ENCODE measurements at regions not wholly inside any gene's neighbourhood (a gene's known extent, or its start where the extent isn't known, plus 50 kb on each side); places are given as distances from the start of the nearest gene placed in this dataset.

GRCh38 chr2:237150186-237150585 lies 64.5 kb downstream of the COPS8 start:
- Mint-ChIP-seq H3K27ac (no peak overlapping the region), H3K9me3 (peaks cover 23% of the 10 kb centered on the region), H3K27me3 (peaks cover 3% of the 10 kb centered on the region), H3K36me3 (ENCODE audit: low read depth) (peaks cover 2% of the 10 kb centered on the region), H3K4me1 (no peaks in the 10 kb centered on the region), H3K4me3 (no peak overlapping the region)
- ATAC-seq (ENCODE audit: low read depth) (no peak), DNase-seq (no peak)
- no peak for TF ChIP-seq CTCF (IDR thresholded peaks at IDR 0.05)
- intact Hi-C loops (cut with micrococcal nuclease), result no loop called here
- CTCF ChIA-PET, result no interaction called here
- POLR2A ChIA-PET, result no interaction called here

GRCh38 chr2:237150831-237151375 lies 65.2 kb downstream of the COPS8 start:
- no peak overlapping the region for H3K27ac Mint-ChIP-seq
- peaks cover 4% of the 10 kb centered on the region for H3K27me3 Mint-ChIP-seq
- ChIA-PET POLR2A (no interaction called here), CTCF (no interaction called here)
- intact Hi-C loops (cut with micrococcal nuclease), result no loop called here
- peaks cover 19% of the 10 kb centered on the region for H3K9me3 Mint-ChIP-seq
- H3K4me1 Mint-ChIP-seq, result no peaks in the 10 kb centered on the region
- H3K4me3 Mint-ChIP-seq, result no peak overlapping the region
- TF ChIP-seq CTCF (IDR thresholded peaks at IDR 0.05), result no peak
- ATAC-seq (ENCODE audit: low read depth) (no peak), DNase-seq (no peak)
- H3K36me3 Mint-ChIP-seq (ENCODE audit: low read depth), result peaks cover under 1% of the 10 kb centered on the region

GRCh38 chr2:237152361-237152760 lies 66.7 kb downstream of the COPS8 start:
- ATAC-seq (ENCODE audit: low read depth) (no peak), DNase-seq (no peak)
- Mint-ChIP-seq H3K4me3 (no peak overlapping the region), H3K4me1 (no peaks in the 10 kb centered on the region), H3K27me3 (peaks cover 4% of the 10 kb centered on the region), H3K36me3 (ENCODE audit: low read depth) (no peaks in the 10 kb centered on the region), H3K9me3 (peaks cover 7% of the 10 kb centered on the region), H3K27ac (no peak overlapping the region)
- TF ChIP-seq CTCF (IDR thresholded peaks at IDR 0.05), result no peak
- ChIA-PET POLR2A (no interaction called here), CTCF (no interaction called here)
- intact Hi-C loops (cut with micrococcal nuclease), result no loop called here

- no peak overlapping the region for H3K27ac Mint-ChIP-seq
- intact Hi-C loops (cut with micrococcal nuclease), result no loop called here
- no peaks in the 10 kb centered on the region for H3K4me1 Mint-ChIP-seq
- no peak overlapping the region for H3K4me3 Mint-ChIP-seq
- ATAC-seq (ENCODE audit: low read depth), result no peak
- H3K36me3 Mint-ChIP-seq (ENCODE audit: low read depth), result no peaks in the 10 kb centered on the region
- TF ChIP-seq CTCF (IDR thresholded peaks at IDR 0.05), result no peak
- ChIA-PET POLR2A (no interaction called here), CTCF (interaction anchor here (2.6 kb wide), 1 partner anchor 419 kb away, joined by 22 read pairs; no protein-coding TSS in a partner anchor)
- H3K9me3 Mint-ChIP-seq, result peaks cover under 1% of the 10 kb centered on the region
- peaks cover 4% of the 10 kb centered on the region for H3K27me3 Mint-ChIP-seq
- DNase-seq, result no peak
Measured at GRCh38 chr2:237153181-237153580, 67.5 kb downstream of the COPS8 start.

- Mint-ChIP-seq H3K4me1 (no peaks in the 10 kb centered on the region), H3K9me3 (no peaks in the 10 kb centered on the region), H3K36me3 (ENCODE audit: low read depth) (no peaks in the 10 kb centered on the region), H3K27ac (no peak overlapping the region), H3K27me3 (peaks cover 4% of the 10 kb centered on the region), H3K4me3 (no peak overlapping the region)
- ChIA-PET POLR2A (no interaction called here), CTCF (interaction anchor here (0.9 to 2.6 kb wide), 3 partner anchors 267 to 418 kb away, joined by 3 to 22 read pairs (median 6); no protein-coding TSS in a partner anchor)
- DNase-seq (no peak), ATAC-seq (ENCODE audit: low read depth) (no peak)
- intact Hi-C loops (cut with micrococcal nuclease), result loop anchor here (1.0 kb wide), 1 partner anchor 321 kb away; no protein-coding TSS in a partner anchor
- TF ChIP-seq CTCF (IDR thresholded peaks at IDR 0.05), result no peak
Measured at GRCh38 chr2:237154082-237154638, 68.5 kb downstream of the COPS8 start.
